Karpas-422 (cell line): ENCODE measurements at regions not wholly inside any gene's neighbourhood (a gene's known extent, or its start where the extent isn't known, plus 50 kb on each side); places are given as distances from the start of the nearest gene placed in this dataset.
"Not testable (repeated sequence)": the region's sequence is repeated elsewhere in the genome, so short reads cannot be mapped to it uniquely, and the experiment has no call there.

ENCODE experiments used
- DNase-seq: peaks from one replicate; pipeline ENCODE4 v3.0.0-alpha.2; 2015
- H2AFZ ChIP-seq: fragments of 200-600 bp; sonication (generic); 2 replicates; pipeline ENCODE4 v1.6.1; 2014; ENCODE audit warnings: antibody characterized with exemption, low read length, mixed read lengths
- H3K27ac ChIP-seq: fragments of 200-600 bp; sonication (generic); 2 replicates; pipeline ENCODE4 v1.5.1; 2014; ENCODE audit warnings: mild to moderate bottlenecking, low read length, moderate library complexity
- H3K27me3 ChIP-seq: fragments of 200-600 bp; sonication (generic); 2 replicates; pipeline ENCODE4 v1.6.1; 2014; ENCODE audit warnings: low read length, mixed read lengths
- H3K36me3 ChIP-seq: fragments of 200-600 bp; sonication (generic); 2 replicates; pipeline ENCODE4 v1.6.1; 2014; ENCODE audit warnings: low read length, mixed read lengths; ENCODE audit not compliant: insufficient read depth
- H3K4me1 ChIP-seq: fragments of 200-600 bp; sonication (generic); 2 replicates; pipeline ENCODE4 v1.6.1; 2014; ENCODE audit warnings: mild to moderate bottlenecking, low read length, mixed read lengths
- H3K4me2 ChIP-seq: fragments of 200-600 bp; sonication (generic); 2 replicates; pipeline ENCODE4 v1.6.1; 2014; ENCODE audit warnings: low read length, low read depth, mild to moderate bottlenecking; ENCODE audit not compliant: poor library complexity, severe bottlenecking
- H3K4me3 ChIP-seq: fragments of 200-600 bp; sonication (generic); 2 replicates; pipeline ENCODE4 v1.5.1; 2014; ENCODE audit warnings: mild to moderate bottlenecking, antibody characterized with exemption, low read length, mixed read lengths
- H3K79me2 ChIP-seq: fragments of 200-600 bp; sonication (generic); 2 replicates; pipeline ENCODE4 v1.6.1; 2014; ENCODE audit warnings: mild to moderate bottlenecking, low read length, mixed read lengths
- H3K9ac ChIP-seq: fragments of 200-600 bp; sonication (generic); 2 replicates; pipeline ENCODE4 v1.6.0; 2014; ENCODE audit warnings: low read length
- H3K9me2 ChIP-seq: fragments of 200-600 bp; sonication (generic), shearing (Covaris generic); replicated peaks from 2 replicates; pipeline ENCODE4 v1.6.0; 2014; ENCODE audit warnings: mild to moderate bottlenecking, low read length, moderate library complexity; ENCODE audit not compliant: insufficient read depth
- H3K9me3 ChIP-seq: fragments of 300-700, 200-600 bp; sonication (generic); 2 replicates; pipeline ENCODE4 v1.6.1; 2014; ENCODE audit warnings: low read length, mixed read lengths
- H4K20me1 ChIP-seq: fragments of 200-600 bp; sonication (generic); 2 replicates; pipeline ENCODE4 v1.6.1; 2014; ENCODE audit warnings: mild to moderate bottlenecking, antibody characterized with exemption, low read length, low read depth; ENCODE audit not compliant: insufficient read depth

- no peaks in the 10 kb centered on the region for H4K20me1 ChIP-seq
- H3K9ac ChIP-seq = no peak overlapping the region
- H3K4me2 ChIP-seq = no peak overlapping the region
- no peaks in the 10 kb centered on the region for H3K9me2 ChIP-seq
- no peak overlapping the region for H2AFZ ChIP-seq
- DNase-seq = no peak
- H3K4me1 ChIP-seq = no peaks in the 10 kb centered on the region
- H3K27ac ChIP-seq = no peak overlapping the region
- H3K4me3 ChIP-seq = no peak overlapping the region
- H3K36me3 ChIP-seq = no peaks in the 10 kb centered on the region
- no peaks in the 10 kb centered on the region for H3K27me3 ChIP-seq
- no peaks in the 10 kb centered on the region for H3K79me2 ChIP-seq
- no peaks in the 10 kb centered on the region for H3K9me3 ChIP-seq
These were observed 76.1 kb upstream of the ALKAL2 start for GRCh38 chr2:363824-364470.

GRCh38 chr2:362924-363323, 75.0 kb upstream of the ALKAL2 start:
- H3K4me1 ChIP-seq = no peaks in the 10 kb centered on the region
- H3K9me3 ChIP-seq = no peaks in the 10 kb centered on the region
- no peaks in the 10 kb centered on the region for H4K20me1 ChIP-seq
- H3K27ac ChIP-seq = no peak overlapping the region
- H3K9me2 ChIP-seq = no peaks in the 10 kb centered on the region
- no peaks in the 10 kb centered on the region for H3K79me2 ChIP-seq
- no peak for DNase-seq
- no peak overlapping the region for H3K4me3 ChIP-seq
- H3K27me3 ChIP-seq = no peaks in the 10 kb centered on the region
- no peak overlapping the region for H3K9ac ChIP-seq
- H3K36me3 ChIP-seq = no peaks in the 10 kb centered on the region
- H2AFZ ChIP-seq = no peak overlapping the region
- H3K4me2 ChIP-seq = no peak overlapping the region

- no peaks in the 10 kb centered on the region for H3K4me1 ChIP-seq
- H2AFZ ChIP-seq = no peak overlapping the region
- DNase-seq = no peak
- H3K27ac ChIP-seq = no peak overlapping the region
- H3K4me2 ChIP-seq = no peak overlapping the region
- no peaks in the 10 kb centered on the region for H3K36me3 ChIP-seq
- no peaks in the 10 kb centered on the region for H3K79me2 ChIP-seq
- H3K9me3 ChIP-seq = no peaks in the 10 kb centered on the region
- H3K9me2 ChIP-seq = no peaks in the 10 kb centered on the region
- no peak overlapping the region for H3K4me3 ChIP-seq
- H3K9ac ChIP-seq = no peak overlapping the region
- H4K20me1 ChIP-seq = no peaks in the 10 kb centered on the region
- no peaks in the 10 kb centered on the region for H3K27me3 ChIP-seq
These were observed 72.2 kb upstream of the ALKAL2 start for GRCh38 chr2:360124-360523.

- no peak overlapping the region for H3K27ac ChIP-seq
- no peak overlapping the region for H3K4me3 ChIP-seq
- no peak for DNase-seq
- no peaks in the 10 kb centered on the region for H3K9me2 ChIP-seq
- H3K79me2 ChIP-seq = no peaks in the 10 kb centered on the region
- H4K20me1 ChIP-seq = no peaks in the 10 kb centered on the region
- no peak overlapping the region for H3K4me2 ChIP-seq
- no peaks in the 10 kb centered on the region for H3K27me3 ChIP-seq
- no peak overlapping the region for H2AFZ ChIP-seq
- no peaks in the 10 kb centered on the region for H3K36me3 ChIP-seq
- H3K9me3 ChIP-seq = no peaks in the 10 kb centered on the region
- no peak overlapping the region for H3K9ac ChIP-seq
- H3K4me1 ChIP-seq = no peaks in the 10 kb centered on the region
These were observed 71.2 kb upstream of the ALKAL2 start for GRCh38 chr2:359047-359446.

- H3K4me1 ChIP-seq = no peaks in the 10 kb centered on the region
- H3K9me3 ChIP-seq = no peaks in the 10 kb centered on the region
- no peak overlapping the region for H3K9ac ChIP-seq
- H2AFZ ChIP-seq = no peak overlapping the region
- no peaks in the 10 kb centered on the region for H3K9me2 ChIP-seq
- H3K27ac ChIP-seq = no peak overlapping the region
- H3K4me2 ChIP-seq = no peak overlapping the region
- DNase-seq = no peak
- no peak overlapping the region for H3K4me3 ChIP-seq
- H3K27me3 ChIP-seq = no peaks in the 10 kb centered on the region
- no peaks in the 10 kb centered on the region for H4K20me1 ChIP-seq
- no peaks in the 10 kb centered on the region for H3K79me2 ChIP-seq
- H3K36me3 ChIP-seq = no peaks in the 10 kb centered on the region
These were observed 69.9 kb upstream of the ALKAL2 start for GRCh38 chr2:357811-358210.

GRCh38 chr2:356304-356703, 68.4 kb upstream of the ALKAL2 start:
- not testable (repeated sequence) for H3K9me2 ChIP-seq, H3K9ac ChIP-seq, H4K20me1 ChIP-seq, H3K4me2 ChIP-seq, H3K4me3 ChIP-seq, H3K9me3 ChIP-seq, H2AFZ ChIP-seq, H3K27me3 ChIP-seq, H3K4me1 ChIP-seq, H3K79me2 ChIP-seq, H3K27ac ChIP-seq, H3K36me3 ChIP-seq, DNase-seq

GRCh38 chr2:355773-356172, 67.9 kb upstream of the ALKAL2 start:
- Histone ChIP-seq H3K4me3 (no peak overlapping the region), H3K4me1 (no peaks in the 10 kb centered on the region), H3K36me3 (no peaks in the 10 kb centered on the region), H3K9me2 (no peaks in the 10 kb centered on the region), H3K9me3 (no peaks in the 10 kb centered on the region), H3K9ac (no peak overlapping the region), H3K27me3 (no peaks in the 10 kb centered on the region), H3K27ac (no peak overlapping the region), H4K20me1 (no peaks in the 10 kb centered on the region), H2AFZ (no peak overlapping the region), H3K4me2 (no peak overlapping the region), H3K79me2 (no peaks in the 10 kb centered on the region)
- DNase-seq = no peak

- no peaks in the 10 kb centered on the region for H3K9me2 ChIP-seq
- no peaks in the 10 kb centered on the region for H3K9me3 ChIP-seq
- no peaks in the 10 kb centered on the region for H3K79me2 ChIP-seq
- no peak for DNase-seq
- H3K27ac ChIP-seq = no peak overlapping the region
- no peak overlapping the region for H3K9ac ChIP-seq
- H3K27me3 ChIP-seq = no peaks in the 10 kb centered on the region
- H3K4me3 ChIP-seq = no peak overlapping the region
- no peaks in the 10 kb centered on the region for H3K36me3 ChIP-seq
- H3K4me1 ChIP-seq = peaks cover 16% of the 10 kb centered on the region
- H4K20me1 ChIP-seq = no peaks in the 10 kb centered on the region
- no peak overlapping the region for H3K4me2 ChIP-seq
- no peak overlapping the region for H2AFZ ChIP-seq
These were observed 64.8 kb upstream of the ALKAL2 start for GRCh38 chr2:352696-353095.

- no peaks in the 10 kb centered on the region for H3K36me3 ChIP-seq
- DNase-seq = no peak
- no peaks in the 10 kb centered on the region for H3K79me2 ChIP-seq
- no peak overlapping the region for H3K4me3 ChIP-seq
- no peaks in the 10 kb centered on the region for H4K20me1 ChIP-seq
- H3K9ac ChIP-seq = no peak overlapping the region
- H3K9me2 ChIP-seq = no peaks in the 10 kb centered on the region
- H3K27me3 ChIP-seq = no peaks in the 10 kb centered on the region
- no peak overlapping the region for H2AFZ ChIP-seq
- H3K4me2 ChIP-seq = peak overlapping the region; percentile 28
- H3K9me3 ChIP-seq = no peaks in the 10 kb centered on the region
- peaks cover 16% of the 10 kb centered on the region for H3K4me1 ChIP-seq
- no peak overlapping the region for H3K27ac ChIP-seq
These were observed 61.5 kb upstream of the ALKAL2 start for GRCh38 chr2:349390-349789.
